Kidney (tissue), 13 donors: ENCODE measurements at regions not wholly inside any gene's neighbourhood (a gene's known extent, or its start where the extent isn't known, plus 50 kb on each side); places are given as distances from the start of the nearest gene placed in this dataset.

Experiments used
- DNase-seq, 5 donors: peaks; one replicate each; pipeline ENCODE4 v3.0.0-alpha.2; 2013 to 2020
- FAIRE-seq: peaks from 2 replicates; lab custom pipeline; 2012; peaks lifted over from hg19 to GRCh38; lab: Jason Lieb, UNC
- H3K27ac ChIP-seq, 2 donors: one replicate each; pipeline ENCODE4 v1.7.0; 2013; ENCODE audit warnings: low read depth in 2 of 2, low read length in 2 of 2, inconsistent platforms in 1 of 2
- H3K27me3 ChIP-seq: one replicate; pipeline ENCODE4 v1.7.1; 2013; ENCODE audit warnings: low read length, inconsistent platforms; ENCODE audit not compliant: control insufficient read depth, insufficient read depth
- H3K36me3 ChIP-seq, 3 donors: one replicate each; pipeline versions ENCODE4 v1.7.0 to v1.7.1; 2013; ENCODE audit warnings: low read length in 3 of 3, control low read depth in 1 of 3, inconsistent platforms in 1 of 3; ENCODE audit not compliant: insufficient read depth in 3 of 3, control insufficient read depth in 2 of 3
- H3K4me1 ChIP-seq, 3 donors: one replicate each; pipeline versions ENCODE4 v1.7.0 to v1.7.1; 2013; ENCODE audit warnings: low read length in 3 of 3, inconsistent platforms in 1 of 3, low read depth in 1 of 3; ENCODE audit not compliant: control insufficient read depth in 2 of 3, insufficient read depth in 2 of 3
- H3K4me3 ChIP-seq, 3 donors: one replicate each; pipeline versions ENCODE4 v1.7.0 to v1.8.1; 2013; ENCODE audit warnings: low read length in 3 of 3, control low read depth in 1 of 3, inconsistent platforms in 1 of 3
- H3K9ac ChIP-seq, 3 donors: one replicate each; pipeline versions ENCODE4 v1.7.0 to v1.7.1; 2013; ENCODE audit warnings: low read length in 3 of 3, control low read depth in 1 of 3, inconsistent platforms in 1 of 3
- H3K9me3 ChIP-seq, 3 donors: one replicate each; pipeline versions ENCODE4 v1.7.0 to v1.7.1; 2013; ENCODE audit warnings: low read length in 3 of 3, control low read depth in 1 of 3, inconsistent platforms in 1 of 3; ENCODE audit not compliant: control insufficient read depth in 2 of 3, insufficient read depth in 1 of 3
- intact Hi-C: fragments of 100-400 bp; cut with DNase I; formaldehyde crosslinking; loops from one replicate; pipeline ENCODE4 v1.11.1; 2022
- TF ChIP-seq, protein P1 (sequence below): IDR thresholded peaks from 3 replicates; pipeline ENCODE4 v1.5.1; 2012; ENCODE audit warnings: mild to moderate bottlenecking, moderate library complexity, borderline replicate concordance; ENCODE audit not compliant: insufficient read depth; ENCODE audit errors: extremely low read depth
- donor health status: control.
- donor health status: control.
- donor health status: control.
- donor health status: control.
- donor health status: control.
- donor health status: DM: yes; HTN: yes; CAD: no.
- donor health status: Normal renal cell carcinoma (clear cell type).

DNA sequence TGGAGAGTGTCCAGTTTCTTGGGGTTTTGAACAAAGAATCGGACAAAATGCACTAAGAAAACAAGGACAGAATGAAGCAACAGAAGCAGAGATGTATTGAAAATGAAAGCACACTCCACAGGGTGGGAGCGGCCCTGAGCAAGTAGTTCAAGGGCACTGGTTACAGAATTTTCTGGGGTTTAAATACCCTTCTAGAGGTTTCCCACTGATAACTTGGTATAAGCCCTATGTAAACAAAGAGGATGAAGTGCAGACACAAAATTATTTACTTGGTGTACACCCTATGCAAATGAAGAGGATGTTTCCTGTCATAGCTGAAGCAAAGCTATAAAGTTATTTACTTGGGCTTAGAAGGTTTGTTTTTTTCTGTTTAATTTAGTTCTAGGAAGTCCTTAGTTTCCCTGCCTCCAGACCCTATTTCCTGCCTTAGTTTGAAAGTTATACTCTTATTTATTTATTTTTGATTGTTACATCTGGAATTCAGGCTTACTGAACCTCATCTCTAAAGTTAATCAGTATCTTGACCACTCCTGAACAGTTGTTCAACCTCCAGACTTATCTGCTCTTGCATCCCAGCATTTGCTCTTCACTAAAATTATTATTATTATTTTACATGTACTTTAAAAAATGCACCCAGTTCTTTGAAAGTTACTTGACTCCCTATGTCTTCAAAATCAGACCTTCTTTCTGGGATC lies 193.5 kb downstream of the SPP2 start:
- DNase-seq = peak in 1 of 5 donors; percentile 22
- Histone ChIP-seq H3K27ac (no peak overlapping the region), H3K9ac (no peak overlapping the region), H3K4me1 (peaks cover 0 to 4% (median 0%) of the 10 kb centered on the region in 3 donors), H3K36me3 (no peaks in the 10 kb centered on the region), H3K9me3 (peaks cover 0 to under 1% (median 0%) of the 10 kb centered on the region in 3 donors), H3K4me3 (no peak overlapping the region), H3K27me3 (no peaks in the 10 kb centered on the region)
- intact Hi-C loops = no loop called here
- no peak for FAIRE-seq
- TF ChIP-seq, protein P1, sequence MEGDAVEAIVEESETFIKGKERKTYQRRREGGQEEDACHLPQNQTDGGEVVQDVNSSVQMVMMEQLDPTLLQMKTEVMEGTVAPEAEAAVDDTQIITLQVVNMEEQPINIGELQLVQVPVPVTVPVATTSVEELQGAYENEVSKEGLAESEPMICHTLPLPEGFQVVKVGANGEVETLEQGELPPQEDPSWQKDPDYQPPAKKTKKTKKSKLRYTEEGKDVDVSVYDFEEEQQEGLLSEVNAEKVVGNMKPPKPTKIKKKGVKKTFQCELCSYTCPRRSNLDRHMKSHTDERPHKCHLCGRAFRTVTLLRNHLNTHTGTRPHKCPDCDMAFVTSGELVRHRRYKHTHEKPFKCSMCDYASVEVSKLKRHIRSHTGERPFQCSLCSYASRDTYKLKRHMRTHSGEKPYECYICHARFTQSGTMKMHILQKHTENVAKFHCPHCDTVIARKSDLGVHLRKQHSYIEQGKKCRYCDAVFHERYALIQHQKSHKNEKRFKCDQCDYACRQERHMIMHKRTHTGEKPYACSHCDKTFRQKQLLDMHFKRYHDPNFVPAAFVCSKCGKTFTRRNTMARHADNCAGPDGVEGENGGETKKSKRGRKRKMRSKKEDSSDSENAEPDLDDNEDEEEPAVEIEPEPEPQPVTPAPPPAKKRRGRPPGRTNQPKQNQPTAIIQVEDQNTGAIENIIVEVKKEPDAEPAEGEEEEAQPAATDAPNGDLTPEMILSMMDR = no peak

DNA sequence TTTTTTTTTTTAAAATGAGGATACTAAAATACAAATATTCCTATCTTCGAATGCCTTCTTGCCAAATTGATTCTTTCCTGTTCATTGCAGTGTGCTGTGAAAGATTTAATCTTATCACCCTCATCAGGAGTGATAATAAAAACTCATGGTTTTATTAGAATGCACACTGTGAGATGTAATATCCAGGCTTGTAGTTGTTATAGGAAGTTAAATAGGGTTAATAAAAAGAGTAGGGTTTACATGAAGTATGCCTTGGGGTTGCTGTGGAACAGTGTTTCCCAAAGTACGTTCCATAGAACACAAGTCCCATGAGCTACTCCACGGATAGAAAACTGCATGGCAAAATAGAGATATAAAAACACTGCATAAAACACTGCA lies 191.9 kb downstream of the SPP2 start:
- peaks cover 0 to 4% (median 0%) of the 10 kb centered on the region in 3 donors for H3K4me1 ChIP-seq
- H3K27me3 ChIP-seq = no peaks in the 10 kb centered on the region
- no peak overlapping the region for H3K9ac ChIP-seq
- no peak overlapping the region for H3K4me3 ChIP-seq
- no peak for DNase-seq
- TF ChIP-seq, protein P1 = no peak
- H3K27ac ChIP-seq = no peak overlapping the region
- intact Hi-C loops = no loop called here
- H3K9me3 ChIP-seq = peaks cover 0 to 2% (median 0%) of the 10 kb centered on the region in 3 donors
- FAIRE-seq = no peak
- H3K36me3 ChIP-seq = no peaks in the 10 kb centered on the region

DNA sequence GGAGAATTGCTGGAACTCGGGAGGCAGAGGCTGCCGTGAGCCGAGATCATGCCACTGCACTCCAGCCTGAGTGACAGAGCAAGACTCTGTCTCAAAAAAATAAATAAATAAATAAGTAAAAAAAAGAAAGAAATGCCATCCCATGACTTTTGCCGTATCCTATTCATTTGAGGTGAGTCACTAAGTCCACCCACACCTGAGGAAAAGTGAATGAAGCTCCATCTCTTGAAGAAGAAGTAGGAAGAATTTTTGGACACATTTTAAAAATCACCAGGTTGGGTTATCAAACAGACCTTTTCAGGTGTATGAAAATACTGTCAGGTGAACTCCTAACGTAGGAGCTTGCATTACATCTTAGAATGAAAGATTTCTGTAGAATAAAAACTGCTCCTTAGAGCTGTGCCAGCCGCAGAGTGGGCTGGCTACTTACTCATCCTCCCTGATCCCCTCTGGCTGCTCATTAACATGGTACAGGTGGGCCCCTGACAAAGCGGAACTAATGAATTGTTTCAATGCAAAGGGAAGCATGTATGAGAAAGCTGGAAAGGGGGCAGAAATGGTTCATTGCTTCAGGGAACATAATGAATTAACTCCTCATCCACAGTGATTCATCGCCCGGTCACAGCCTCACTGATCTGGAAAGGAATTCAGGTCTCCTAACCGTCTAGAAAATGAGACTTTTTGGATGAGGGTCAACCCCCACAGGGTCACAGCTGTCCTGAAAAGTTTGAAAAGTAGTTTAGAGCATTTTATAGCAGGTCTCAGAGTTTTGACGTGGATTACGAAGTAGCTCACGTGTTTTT lies 191.4 kb downstream of the SPP2 start:
- Histone ChIP-seq H3K4me3 (no peak overlapping the region), H3K27me3 (no peaks in the 10 kb centered on the region), H3K9me3 (peaks cover 0 to 2% (median 0%) of the 10 kb centered on the region in 3 donors), H3K27ac (no peak overlapping the region), H3K36me3 (no peaks in the 10 kb centered on the region), H3K9ac (no peak overlapping the region), H3K4me1 (peaks cover 0 to 4% (median 0%) of the 10 kb centered on the region in 3 donors)
- FAIRE-seq (no peak), DNase-seq (peak in 4 of 5 donors; percentile 77 to 96 (median 91))
- intact Hi-C loops = no loop called here
- TF ChIP-seq, protein P1 = no peak
